ENCODE measurements at regions not wholly inside any gene's neighbourhood (a gene's known extent, or its start where the extent isn't known, plus 50 kb on each side); places are given as distances from the start of the nearest gene placed in this dataset.

DNA sequence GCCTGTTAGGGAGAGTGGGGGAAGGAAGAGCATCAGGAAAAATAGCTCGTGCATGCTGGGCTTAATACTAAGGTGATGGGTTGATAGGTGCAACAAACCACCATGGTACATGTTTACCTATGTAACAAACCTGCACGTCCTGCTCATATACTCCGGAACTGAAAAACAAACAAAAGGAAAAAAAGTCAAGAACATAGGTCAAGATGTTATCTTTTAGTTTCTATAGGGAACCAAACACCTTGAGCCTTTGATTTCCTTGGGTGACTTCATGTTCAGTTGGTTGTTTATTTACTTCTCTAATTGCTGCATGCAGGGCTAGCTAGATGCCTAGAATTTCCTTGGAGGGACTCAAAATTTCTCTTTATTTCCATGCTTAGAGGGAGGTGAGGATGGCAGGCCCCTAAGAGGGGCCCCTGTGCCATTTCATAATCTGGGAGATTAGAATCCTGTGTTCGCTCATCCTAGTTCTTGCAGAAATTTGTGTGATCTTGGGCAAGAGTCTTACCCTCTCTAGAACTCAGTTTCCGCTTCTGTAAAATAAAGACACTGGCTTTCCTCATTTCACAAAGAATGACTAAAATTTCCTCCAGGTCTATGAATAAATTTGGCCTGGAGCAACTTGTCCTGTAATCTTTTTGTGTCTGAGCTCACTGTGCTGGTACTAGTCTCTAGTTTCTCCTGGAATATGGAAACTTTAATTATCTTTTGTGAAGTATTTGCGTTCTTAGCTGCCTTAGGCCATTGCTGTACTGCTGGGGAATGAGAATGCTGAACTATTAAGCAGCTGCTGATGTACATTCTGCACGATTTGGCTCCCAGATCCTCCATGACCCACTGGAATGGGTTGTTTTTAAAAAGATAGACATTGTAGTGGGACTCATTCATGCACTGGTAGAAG lies 457.5 kb downstream of the EDEM1 start:
- no peaks in the 10 kb centered on the region for H3K36me3 ChIP-seq
- TF ChIP-seq, protein P1, sequence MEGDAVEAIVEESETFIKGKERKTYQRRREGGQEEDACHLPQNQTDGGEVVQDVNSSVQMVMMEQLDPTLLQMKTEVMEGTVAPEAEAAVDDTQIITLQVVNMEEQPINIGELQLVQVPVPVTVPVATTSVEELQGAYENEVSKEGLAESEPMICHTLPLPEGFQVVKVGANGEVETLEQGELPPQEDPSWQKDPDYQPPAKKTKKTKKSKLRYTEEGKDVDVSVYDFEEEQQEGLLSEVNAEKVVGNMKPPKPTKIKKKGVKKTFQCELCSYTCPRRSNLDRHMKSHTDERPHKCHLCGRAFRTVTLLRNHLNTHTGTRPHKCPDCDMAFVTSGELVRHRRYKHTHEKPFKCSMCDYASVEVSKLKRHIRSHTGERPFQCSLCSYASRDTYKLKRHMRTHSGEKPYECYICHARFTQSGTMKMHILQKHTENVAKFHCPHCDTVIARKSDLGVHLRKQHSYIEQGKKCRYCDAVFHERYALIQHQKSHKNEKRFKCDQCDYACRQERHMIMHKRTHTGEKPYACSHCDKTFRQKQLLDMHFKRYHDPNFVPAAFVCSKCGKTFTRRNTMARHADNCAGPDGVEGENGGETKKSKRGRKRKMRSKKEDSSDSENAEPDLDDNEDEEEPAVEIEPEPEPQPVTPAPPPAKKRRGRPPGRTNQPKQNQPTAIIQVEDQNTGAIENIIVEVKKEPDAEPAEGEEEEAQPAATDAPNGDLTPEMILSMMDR (IDR thresholded peaks at IDR 0.05), result no peak
- TF ChIP-seq POLR2A (IDR thresholded peaks at IDR 0.05), result no peak
- intact Hi-C loops (cut with DNase I), result no loop called here
- no peaks in the 10 kb centered on the region for H3K9me3 ChIP-seq
- no peak for DNase-seq
- H3K4me3 ChIP-seq (replicated peaks in 1 of 3), result no peak overlapping the region
- no peaks in the 10 kb centered on the region for H3K27me3 ChIP-seq
- H3K27ac ChIP-seq, result no peak overlapping the region
- no peaks in the 10 kb centered on the region for H3K4me1 ChIP-seq
- WGBS, 2 donors, result 79% methylated on average over 7 of the region's 7 CpGs

DNA sequence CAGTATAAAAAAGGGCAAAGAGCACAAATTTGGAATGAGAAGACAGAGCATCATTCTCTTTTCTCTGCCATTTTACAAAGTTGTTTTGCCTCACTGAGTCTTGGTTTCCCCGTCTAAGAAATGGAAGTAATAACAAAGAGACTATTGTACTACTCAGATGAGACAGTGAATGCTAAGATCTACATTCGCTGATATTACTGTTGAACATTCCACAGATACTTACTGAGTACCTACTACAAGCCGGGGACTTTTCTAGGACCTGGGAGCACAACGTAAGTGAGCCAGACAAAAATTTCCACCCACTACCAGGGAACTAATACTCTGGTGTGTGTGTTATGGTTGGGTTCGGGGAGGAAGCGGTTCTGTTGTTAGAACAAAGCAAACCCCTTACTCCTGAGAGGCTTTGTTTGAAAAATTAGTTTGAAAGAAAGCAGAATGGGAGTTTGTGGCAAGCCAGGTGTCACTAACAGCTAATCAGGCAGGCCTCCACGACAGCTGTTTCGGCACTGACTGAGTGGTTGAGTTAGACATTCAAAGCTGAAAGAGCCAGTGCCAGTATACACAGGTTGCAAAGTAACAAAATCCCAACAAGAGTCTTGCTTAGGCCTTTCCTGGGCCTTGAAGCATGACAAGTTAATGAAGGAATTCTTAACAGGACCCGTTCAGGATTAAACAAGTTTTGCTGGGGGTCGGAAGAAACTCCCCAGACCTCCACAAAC lies 458.3 kb downstream of the EDEM1 start:
- WGBS, 2 donors, result 45 to 50% methylated on average over 10 of the region's 10 CpGs
- Histone ChIP-seq H3K4me1 (no peaks in the 10 kb centered on the region), H3K9me3 (no peaks in the 10 kb centered on the region), H3K36me3 (no peaks in the 10 kb centered on the region), H3K27me3 (no peaks in the 10 kb centered on the region), H3K27ac (no peak overlapping the region), H3K4me3 (replicated peaks in 1 of 3) (no peak overlapping the region)
- no peak for DNase-seq
- intact Hi-C loops (cut with DNase I), result no loop called here
- no peak for TF ChIP-seq POLR2A (IDR thresholded peaks at IDR 0.05)
- TF ChIP-seq, protein P1 (IDR thresholded peaks at IDR 0.05), result no peak

DNA sequence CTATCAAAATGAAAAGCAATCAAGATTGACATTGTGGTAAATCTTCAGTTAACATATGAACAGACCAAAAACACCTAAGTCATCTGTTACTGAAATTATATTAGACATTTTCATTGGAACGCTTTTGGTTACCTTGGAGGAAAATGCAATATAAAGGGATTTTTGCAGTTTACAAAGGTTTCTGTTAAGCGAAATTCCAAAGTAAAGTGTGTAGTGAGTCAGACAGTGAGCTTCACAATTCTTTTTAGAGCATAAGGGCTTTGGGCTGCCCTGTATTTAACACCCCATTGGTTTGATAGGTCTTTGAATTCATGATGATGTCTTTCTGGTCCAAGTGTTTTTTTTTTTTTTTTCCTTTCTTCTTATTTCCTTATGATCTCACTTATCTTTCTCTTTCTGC lies 462.8 kb downstream of the EDEM1 start:
- Histone ChIP-seq H3K9me3 (no peaks in the 10 kb centered on the region), H3K27ac (no peak overlapping the region), H3K4me1 (no peaks in the 10 kb centered on the region), H3K36me3 (no peaks in the 10 kb centered on the region), H3K4me3 (replicated peaks in 1 of 3) (no peak overlapping the region), H3K27me3 (no peaks in the 10 kb centered on the region)
- TF ChIP-seq, protein P1 (IDR thresholded peaks at IDR 0.05), result no peak
- TF ChIP-seq POLR2A (IDR thresholded peaks at IDR 0.05), result no peak
- WGBS, 2 donors, result 72 to 86% methylated on average over 2 of the region's 2 CpGs
- intact Hi-C loops (cut with DNase I), result no loop called here
- no peak for DNase-seq

DNA sequence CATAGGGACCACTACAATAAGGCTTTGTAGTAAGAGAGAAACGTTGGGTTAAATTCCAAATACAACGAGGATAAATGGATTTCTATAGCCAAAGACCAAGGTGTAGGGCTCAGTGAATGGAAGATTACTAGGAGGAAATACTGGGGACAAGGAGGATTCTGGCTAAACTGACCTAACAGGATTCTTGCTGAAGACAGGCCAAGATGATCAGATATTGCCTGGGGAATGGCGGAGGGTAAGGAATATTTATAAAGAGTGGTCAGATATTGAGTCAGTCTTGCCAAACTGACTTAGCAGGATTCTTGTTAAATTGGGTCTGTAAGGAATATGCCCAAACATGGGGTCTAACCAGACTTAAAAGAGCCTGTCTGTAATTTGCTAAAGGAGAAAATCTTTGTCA lies 463.8 kb downstream of the EDEM1 start:
- no peak for DNase-seq
- intact Hi-C loops (cut with DNase I), result no loop called here
- no peaks in the 10 kb centered on the region for H3K9me3 ChIP-seq
- H3K27me3 ChIP-seq, result no peaks in the 10 kb centered on the region
- no peak overlapping the region for H3K27ac ChIP-seq
- H3K4me3 ChIP-seq (replicated peaks in 1 of 3), result no peak overlapping the region
- no peaks in the 10 kb centered on the region for H3K36me3 ChIP-seq
- TF ChIP-seq POLR2A (IDR thresholded peaks at IDR 0.05), result no peak
- TF ChIP-seq, protein P1 (IDR thresholded peaks at IDR 0.05), result no peak
- WGBS, 2 donors, result 70 to 78% methylated on average over 3 of the region's 3 CpGs
- H3K4me1 ChIP-seq, result no peaks in the 10 kb centered on the region
